Lower leg skin (tissue), 3 donors: ENCODE measurements at regions not wholly inside any gene's neighbourhood (a gene's known extent, or its start where the extent isn't known, plus 50 kb on each side); places are given as distances from the start of the nearest gene placed in this dataset.
"Not testable (repeated sequence)": the region's sequence is repeated elsewhere in the genome, so short reads cannot be mapped to it uniquely, and the experiment has no call there.

ENCODE experiments used
- POLR2A ChIP-seq, 2 donors: fragments of 450-650 bp; IDR thresholded peaks; one replicate each; pipeline ENCODE4 v1.6.1; 2016 to 2017; ENCODE audit warnings: antibody characterized with exemption in 2 of 2, mild to moderate bottlenecking in 1 of 2, moderate library complexity in 1 of 2
- TF ChIP-seq, protein P1 (sequence below), 3 donors: fragments of 450-650 bp; IDR thresholded peaks; one replicate each; pipeline ENCODE4 v1.5.1; 2016; ENCODE audit warnings: antibody characterized with exemption in 3 of 3, mild to moderate bottlenecking in 3 of 3, moderate library complexity in 2 of 3

DNA sequence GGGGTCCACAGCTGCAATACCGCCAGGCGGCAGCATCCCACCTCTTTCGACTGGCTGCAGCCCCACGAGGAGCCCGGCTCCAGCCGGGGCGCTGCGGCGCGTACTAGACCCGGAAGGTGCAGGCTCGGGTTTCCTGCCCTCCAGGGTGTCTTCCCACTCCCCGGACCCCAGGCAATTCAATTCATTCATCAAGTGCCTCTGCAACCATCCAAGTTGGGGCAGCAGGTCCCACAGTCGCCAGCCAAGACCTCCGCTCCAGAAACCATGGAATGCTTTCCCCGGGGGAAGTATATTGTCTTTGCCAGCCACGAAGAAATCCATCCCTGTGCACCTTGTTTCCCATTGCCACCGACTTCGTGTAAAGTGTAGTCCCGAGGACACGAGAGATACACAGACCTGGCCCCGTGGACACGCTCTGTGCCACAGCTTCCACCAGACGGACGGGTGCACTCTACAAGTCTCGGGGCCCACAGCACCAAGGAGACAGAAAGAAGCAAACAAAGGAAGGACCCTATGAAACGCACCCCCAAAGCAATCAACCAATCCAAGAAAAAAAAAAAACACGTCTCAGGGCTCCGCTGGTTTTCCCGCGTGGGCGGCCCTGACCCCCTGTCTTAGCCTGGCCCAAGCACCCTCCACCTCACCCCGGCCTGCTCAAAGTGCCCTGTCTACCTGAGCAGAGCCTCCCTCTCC lies 3930.2 kb upstream of the OR11H1 start:
- TF ChIP-seq, protein P1, sequence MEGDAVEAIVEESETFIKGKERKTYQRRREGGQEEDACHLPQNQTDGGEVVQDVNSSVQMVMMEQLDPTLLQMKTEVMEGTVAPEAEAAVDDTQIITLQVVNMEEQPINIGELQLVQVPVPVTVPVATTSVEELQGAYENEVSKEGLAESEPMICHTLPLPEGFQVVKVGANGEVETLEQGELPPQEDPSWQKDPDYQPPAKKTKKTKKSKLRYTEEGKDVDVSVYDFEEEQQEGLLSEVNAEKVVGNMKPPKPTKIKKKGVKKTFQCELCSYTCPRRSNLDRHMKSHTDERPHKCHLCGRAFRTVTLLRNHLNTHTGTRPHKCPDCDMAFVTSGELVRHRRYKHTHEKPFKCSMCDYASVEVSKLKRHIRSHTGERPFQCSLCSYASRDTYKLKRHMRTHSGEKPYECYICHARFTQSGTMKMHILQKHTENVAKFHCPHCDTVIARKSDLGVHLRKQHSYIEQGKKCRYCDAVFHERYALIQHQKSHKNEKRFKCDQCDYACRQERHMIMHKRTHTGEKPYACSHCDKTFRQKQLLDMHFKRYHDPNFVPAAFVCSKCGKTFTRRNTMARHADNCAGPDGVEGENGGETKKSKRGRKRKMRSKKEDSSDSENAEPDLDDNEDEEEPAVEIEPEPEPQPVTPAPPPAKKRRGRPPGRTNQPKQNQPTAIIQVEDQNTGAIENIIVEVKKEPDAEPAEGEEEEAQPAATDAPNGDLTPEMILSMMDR (IDR thresholded peaks at IDR 0.05), result not testable (repeated sequence)
- TF ChIP-seq POLR2A (IDR thresholded peaks at IDR 0.05), result not testable (repeated sequence)
